G401.6 (cell line): ENCODE measurements at regions not wholly inside any gene's neighbourhood (a gene's known extent, or its start where the extent isn't known, plus 50 kb on each side); places are given as distances from the start of the nearest gene placed in this dataset.

Source experiments
- FAIRE-seq: peaks from 2 replicates; lab custom pipeline; 2012; peaks lifted over from hg19 to GRCh38; lab: Jason Lieb, UNC

DNA sequence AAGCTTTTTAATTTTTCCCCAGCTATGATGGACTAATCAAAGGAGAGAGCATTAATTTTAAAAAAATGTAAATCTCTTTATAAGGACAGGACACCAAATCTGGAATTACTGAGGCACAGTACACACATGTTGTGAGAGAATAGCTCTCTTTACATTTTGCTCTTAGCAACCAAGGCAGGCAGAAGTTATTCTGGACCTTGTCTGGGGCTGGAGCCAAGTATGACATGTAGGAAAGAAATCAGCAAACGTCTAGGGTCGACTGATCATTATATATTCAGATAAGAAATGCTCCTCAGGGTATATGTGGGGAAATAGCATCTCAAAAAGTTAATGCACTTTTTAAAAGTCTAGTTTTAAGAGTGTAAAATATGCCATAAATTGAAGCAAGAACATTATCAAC is 1330.0 kb upstream of the CELF4 start:
- no peak for FAIRE-seq

DNA sequence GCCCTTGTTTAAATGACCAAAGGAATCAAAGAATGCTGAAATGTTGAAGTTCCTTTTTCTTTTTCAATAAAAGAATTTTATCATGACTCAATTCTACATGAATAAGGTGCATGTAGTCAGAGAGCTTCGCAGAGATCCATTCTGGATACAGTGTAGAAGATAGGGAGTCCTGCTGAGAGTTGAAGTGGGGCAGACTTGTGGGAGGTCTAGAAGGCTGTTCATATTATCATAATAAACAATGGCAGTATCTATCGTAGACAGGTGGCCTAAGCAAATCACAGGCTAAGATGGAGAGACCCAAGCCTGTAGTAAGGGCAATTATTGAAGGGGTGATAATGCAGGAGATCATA is 1322.0 kb upstream of the CELF4 start:
- FAIRE-seq: no peak

DNA sequence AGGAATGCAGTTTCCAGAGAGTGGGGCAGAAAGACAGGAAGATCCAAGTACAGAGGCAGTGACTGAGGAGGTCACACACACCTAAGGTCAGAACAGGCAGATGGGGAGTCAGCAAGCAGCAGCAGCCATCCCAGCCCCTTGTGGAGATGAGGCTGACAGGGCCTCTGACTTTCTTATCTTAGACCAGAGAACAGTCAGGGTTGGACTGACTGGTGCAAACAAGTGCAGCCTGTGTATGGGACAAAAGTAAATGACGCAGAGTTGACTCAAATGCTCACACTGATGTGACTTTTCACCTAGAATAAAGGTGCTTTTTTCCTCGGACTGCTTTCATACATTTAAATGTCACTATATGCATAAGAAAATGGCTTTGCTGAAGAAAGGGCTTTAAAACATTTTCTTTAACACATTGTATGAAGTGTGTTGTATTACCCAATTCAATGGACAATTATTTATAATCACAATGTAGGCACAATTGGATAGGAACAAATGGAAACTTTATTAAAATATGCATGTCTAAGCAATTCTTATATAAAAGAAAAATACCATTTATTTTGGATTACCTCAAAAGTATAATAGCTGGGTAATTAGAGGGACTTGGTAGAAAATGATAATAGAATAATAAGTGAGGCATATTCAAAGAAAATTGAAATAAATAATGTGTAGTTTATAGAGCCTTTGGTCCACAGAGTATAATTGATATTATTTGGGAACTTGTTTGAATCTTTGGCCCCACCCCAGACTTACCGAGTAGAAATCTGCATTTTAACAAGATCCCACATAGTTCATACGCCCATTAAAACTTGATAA is 1321.5 kb upstream of the CELF4 start:
- no peak for FAIRE-seq

DNA sequence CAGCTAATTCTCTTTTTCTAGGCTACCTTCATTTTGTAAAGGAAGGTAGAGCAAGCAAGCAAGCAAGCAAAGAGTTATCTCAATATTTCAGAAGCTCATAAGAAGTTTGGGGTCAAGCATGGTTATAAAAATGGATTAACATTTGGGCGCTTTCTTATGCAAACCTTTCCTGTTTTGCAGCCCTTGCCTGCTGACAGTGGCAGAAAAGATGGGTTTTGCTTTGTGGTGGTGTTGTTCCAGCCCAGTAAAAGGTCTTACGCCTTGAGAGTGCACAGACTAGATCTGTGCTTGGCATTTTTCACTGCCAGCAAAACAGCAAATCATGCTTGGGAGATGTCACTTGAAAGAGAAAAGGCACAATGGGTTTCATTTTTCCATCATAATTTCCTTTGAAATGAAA is 1320.6 kb upstream of the CELF4 start:
- no peak for FAIRE-seq

DNA sequence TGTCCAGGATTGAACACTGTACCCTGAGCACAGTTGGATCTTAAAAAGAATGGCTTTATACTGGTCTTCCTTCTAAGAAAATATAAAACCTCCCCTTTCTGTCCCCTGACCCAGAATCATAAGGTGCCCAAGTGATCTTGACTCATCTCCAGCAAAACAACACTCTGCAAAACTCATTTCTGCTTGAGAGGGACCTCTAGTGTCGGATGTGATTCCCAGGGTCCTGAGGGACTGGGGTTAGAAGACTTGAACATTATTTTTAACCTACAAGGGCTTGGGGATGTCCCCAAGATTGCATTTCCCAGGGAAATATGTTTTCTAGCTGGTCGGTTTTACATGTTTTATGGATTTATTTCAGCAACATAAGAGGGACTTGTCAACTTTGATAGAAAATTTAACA is 1318.5 kb upstream of the CELF4 start:
- no peak for FAIRE-seq

DNA sequence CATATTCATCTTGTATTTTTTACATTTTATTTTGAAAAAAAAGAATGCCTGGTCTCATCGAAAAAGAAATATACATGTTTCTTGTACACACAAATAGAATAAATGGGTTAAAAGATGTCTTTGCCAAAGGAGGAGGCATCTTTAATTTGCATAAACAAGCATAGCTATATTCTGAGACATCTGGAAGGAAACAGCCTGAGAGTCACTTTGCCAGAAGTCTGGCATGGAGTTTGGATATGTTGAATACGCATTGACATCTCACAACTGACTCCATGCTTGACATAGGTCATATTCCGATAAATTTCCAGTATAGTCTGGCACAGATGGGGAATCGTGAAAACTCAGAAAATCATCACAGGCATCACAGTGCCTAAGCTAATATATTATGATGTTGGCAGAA is 1317.5 kb upstream of the CELF4 start:
- no peak for FAIRE-seq

DNA sequence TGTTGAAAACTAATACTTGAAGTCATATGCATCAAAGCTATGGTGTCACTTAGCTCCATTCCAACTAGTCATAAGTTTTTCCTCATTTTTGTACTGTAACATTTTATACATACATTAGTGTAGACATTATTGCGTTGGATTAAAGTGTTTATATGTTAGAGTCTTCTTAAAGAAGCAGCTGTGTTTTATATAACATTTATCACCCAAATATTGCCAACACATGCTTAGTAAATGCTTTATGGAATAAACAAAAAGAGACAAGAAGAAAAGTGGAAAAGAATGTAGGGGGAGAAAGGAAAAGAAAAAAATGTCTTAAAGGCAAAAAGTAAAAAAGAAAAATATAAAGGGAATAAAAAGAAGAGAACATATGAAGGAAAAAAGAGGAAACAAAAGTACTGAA is 1314.3 kb upstream of the CELF4 start:
- no peak for FAIRE-seq

DNA sequence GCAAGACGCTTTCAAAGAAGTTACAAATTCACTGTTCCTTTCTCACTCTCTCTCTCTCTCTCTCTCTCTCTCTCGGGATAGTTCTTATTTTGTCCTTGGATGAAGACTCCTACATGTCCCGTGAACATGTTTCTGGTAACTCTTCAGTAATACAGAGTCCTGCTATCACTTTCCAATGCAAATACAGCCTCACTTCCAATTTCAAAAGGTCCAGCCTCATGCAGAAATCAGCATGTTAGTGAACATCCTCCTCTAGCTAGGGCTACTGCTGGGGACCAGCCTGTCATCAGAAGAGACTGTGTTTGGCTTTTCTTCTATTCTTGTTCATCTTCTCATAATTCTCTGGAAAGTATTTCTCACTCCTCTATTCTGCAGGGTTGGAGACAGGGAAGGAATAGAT is 1306.7 kb upstream of the CELF4 start:
- FAIRE-seq: no peak

DNA sequence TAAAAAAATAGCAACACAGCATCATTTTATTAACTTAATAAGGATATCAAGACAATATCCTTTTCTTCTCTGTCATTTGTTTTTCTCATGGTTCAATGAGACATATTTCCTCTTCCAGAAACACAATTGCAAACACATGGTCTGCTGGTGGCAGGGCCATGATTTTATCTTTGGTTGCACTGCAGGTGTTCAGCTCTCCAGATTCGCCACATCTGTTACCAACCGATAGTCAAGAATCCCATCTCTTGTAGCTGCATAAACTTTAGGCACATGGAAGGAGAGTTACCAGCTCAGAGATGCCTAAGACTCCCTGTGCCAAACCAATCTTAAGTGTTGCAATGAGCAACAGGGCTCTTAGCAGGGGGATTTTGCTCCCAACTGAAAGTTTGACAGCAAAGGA is 1303.2 kb upstream of the CELF4 start:
- FAIRE-seq: no peak

DNA sequence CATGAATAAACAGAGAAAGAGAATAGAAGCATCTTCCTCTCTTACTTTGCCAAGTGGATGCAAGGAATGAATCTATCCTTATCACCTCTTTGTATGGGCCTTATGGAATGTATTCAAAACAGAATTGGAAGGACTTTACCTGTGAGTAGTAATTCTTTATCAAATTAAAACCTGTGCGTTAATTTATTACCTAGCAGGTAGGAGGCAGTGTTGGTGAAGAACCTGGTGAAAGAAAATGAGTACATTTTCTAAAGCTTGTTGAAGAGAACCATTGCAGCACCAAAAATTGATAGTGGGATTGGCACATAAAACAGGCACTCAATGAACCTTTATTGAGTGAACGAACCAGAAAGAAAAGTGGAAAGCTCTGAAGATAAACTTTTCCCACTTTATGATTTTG is 1302.1 kb upstream of the CELF4 start:
- FAIRE-seq: no peak

DNA sequence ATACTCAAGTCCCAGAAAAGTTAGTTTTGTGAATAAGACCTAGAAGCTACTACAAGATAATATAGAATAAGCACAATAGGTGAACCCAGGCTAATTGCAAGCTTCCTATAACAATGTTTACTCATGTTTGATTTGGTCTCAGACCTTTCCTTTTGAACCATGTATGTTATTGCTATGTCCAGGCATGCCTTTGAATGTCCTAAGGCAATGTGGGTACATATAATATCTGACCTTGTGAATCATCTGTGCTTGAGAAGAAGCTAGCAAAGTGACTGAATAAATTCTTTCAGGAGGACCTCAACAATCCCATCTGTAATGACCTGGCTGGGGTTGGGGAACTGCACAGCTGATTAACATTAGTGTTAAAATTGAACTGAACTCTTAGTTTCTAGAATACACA is 1285.9 kb upstream of the CELF4 start:
- no peak for FAIRE-seq

DNA sequence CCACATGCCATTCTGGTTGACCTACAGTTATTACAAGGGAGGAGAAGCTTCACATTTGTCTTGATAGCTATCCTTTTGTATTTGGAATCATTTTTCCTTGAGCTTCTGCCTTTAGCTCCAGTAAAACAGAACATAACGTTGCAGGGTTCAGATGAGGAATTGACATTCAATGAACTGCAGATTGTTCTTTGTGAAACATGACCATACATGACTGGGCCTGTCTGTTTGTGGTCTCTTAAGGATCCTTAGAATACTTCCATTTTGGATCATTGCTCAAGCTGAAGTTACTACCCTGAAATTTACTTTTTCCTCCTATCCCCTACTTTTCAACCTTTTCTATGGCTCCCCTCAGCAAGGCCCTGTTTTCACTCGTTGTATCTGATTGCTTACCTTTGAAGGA is 1281.7 kb upstream of the CELF4 start:
- no peak for FAIRE-seq

DNA sequence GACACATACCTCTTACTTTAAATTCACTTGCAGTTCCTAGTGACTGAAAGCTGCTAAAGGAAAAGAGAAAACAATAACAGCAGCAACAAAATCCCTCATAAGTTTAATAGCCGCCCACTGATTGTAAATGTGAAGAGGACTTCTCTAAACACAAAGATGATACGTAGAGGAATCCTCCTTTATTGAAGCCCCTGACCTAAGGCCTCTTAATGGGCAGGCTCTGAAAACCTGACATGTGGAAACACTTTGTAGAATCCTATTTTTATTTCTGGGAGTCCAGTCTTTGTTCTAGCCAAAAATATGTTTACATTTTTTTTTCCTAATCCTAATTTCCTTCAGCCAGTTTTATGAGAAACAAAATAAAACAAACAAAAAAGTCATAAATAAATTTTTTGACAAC is 1277.7 kb upstream of the CELF4 start:
- no peak for FAIRE-seq

DNA sequence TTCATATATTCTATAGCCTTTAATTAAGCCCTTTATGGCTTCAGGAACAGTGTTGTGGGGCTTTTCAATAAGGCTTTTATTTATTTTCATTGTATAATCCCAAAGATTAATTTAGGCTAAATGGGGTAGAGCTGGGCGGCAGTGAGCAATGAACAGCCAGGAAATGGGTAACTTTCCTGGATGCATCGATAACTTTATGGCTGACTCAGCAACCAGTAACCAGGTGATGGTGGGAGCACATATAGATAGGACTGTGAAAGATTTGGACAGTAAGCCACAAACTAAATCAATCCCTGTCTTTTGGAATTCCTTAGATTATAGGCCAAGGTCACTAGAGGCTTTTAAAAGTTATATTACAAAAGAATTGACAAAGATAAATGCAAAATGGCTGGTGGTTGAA is 1260.6 kb upstream of the CELF4 start:
- no peak for FAIRE-seq

DNA sequence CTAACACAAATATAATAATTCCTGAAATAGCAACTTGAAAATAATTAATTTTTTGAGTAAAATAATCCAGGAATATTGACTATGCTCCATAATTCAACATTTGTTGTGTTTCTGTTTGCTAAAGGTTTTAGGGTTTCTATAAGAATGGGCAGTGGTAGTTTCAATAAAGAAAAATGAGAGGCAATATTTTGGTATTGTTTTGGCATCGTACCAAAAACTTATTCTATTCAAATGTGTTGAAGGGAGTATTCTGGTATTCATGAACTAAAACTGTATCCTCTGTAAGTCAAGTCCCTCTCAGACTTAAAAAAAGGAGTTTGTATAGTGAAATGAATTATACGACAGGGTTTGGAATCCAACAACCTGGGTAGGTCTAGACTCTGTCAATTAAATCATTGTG is 1245.6 kb upstream of the CELF4 start:
- FAIRE-seq: no peak

DNA sequence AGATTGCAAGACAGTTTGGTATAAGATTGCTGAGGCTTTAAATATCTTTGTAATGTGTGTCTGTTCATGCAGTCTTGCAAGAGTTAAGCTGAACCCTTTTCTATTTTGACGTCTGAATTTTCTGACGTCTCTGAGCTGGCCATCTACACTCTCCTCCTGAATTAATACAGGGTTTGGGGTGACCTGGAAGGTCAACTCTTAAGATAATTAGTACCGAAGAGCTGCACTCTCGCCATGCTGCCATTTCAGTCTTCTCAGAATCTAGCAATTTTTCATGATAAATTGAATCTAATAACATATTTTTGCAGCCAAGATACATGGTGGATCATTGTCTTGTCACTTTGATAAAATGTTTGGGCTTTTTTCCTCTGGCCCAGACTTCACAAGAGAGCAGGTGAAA is 1245.2 kb upstream of the CELF4 start:
- FAIRE-seq: no peak

DNA sequence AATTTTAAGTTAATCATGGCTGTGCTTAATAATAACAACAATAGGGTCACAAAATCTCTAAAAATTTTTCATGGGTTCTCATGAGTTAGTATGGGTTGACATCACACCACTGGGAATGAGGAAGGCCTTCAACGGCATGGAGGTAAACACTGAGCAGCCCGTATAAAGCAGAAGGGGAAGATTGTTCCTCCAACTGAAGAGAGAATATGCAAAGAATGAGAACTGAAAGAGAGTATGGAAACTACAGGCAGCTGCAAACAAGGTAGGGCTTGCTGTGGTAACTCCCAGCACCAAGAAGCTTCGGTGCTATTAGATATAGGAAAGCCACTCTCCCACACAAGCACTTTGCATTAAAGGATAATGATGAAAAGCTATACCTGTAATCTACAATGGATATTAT is 1242.3 kb upstream of the CELF4 start:
- no peak for FAIRE-seq

DNA sequence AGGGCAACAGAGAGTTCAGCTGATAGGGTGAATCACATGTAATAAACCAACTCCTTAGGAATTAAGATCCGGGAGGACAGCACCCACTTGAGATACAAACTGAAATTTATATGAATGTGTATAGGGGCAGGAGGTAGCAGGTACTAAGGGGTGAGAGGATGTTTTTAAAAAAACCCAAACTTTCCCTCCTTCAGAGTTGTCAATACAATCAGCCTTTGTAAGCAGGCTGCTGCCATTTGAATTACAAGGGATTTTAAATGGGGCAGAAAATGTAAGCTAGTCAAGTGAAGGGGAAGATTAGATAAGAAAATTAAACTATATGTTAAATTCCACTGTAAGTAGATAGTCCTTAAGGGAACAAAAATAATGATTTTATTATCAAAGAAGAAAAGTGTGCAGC is 1239.7 kb upstream of the CELF4 start:
- no peak for FAIRE-seq

DNA sequence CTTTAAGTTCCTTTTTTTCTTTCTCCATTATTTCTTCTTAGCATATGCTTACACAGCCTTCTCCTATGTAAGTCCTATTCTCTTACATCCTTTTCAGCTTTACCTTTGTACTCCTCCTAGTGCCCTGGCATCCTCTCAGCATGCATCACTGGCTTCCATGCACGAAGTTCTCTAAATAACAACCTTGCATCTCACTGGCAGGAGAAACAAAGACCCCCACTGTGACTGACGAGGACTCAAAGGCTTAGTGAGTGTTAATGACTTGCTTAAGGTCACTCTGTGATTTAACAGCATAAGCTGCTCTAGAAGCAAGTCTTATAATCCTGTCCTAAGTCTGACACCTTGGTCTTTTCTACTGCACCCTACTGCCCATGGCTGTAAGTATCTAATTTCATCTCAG is 1236.0 kb upstream of the CELF4 start:
- FAIRE-seq: no peak

DNA sequence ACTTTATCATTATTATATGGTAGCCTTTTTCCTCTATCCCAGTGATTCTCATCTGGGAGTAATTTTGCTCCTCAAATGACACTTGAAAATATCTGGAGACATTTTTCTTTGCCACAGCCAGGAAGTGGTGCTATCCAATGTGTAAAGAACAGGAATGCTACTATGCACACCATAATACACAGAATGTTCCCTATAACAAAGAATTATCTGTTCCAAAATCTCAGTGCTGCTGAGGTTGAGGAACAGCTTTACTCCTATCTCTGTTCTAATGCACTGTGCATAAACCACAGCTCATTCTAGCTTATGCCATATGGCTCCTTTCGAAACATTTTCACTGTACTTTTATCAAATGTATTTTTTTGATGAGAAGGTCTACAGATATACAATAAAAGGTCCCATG is 1231.2 kb upstream of the CELF4 start:
- FAIRE-seq: no peak

DNA sequence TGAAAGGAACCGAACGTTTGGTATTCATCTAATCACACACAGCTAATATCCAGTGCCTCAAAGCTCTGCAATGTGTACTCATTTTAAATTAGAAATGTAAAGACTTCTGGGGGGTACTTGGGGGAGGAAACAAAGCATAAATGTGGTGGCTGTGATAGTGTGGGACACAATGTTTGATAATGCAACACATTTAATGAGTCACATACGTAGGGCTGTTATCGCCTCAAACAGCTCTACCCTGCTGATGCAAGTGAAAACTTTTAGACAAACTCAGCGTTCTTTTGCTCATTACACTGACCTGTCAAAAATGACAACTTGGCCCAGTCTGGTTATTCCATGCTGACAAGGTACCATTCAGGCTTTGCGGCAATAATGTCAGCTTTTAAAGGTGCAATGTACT is 1227.1 kb upstream of the CELF4 start:
- FAIRE-seq: no peak

DNA sequence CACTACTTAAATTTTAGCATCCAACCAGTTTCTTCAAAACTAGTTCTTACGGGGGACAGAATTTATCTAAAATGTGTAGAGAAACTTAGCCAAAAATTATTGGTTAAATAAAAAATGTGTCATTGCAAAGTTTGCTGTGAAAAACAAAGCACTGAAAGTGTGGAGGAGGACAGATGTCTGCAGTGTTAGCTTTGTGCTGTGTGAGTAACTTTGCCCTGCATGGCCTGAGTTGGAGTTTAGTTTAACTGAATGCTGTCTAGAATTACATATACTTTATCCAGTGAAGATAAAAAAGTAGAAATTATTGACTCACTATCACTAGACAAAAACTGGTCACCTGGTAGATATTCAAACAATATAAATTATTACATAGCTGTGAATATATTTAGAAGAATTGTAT is 1225.2 kb upstream of the CELF4 start:
- no peak for FAIRE-seq

DNA sequence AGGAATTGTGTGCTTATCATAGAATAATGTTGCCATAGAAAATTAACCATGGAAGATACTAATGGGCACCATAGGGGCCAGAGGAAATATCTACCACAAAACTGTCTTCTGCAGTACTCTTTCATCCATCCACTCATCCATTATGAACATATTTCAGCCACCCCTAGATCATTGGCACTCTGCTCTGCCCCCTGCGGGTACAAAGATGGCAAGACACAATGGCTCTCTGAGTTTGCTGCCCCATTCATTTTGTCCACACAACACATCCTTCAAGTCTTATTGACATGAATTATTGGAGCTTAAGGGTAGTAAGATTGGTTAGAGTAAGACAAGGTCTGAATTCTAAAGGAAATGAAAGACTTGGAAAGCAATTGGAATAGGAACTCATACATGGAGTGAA is 1224.7 kb upstream of the CELF4 start:
- FAIRE-seq: no peak

DNA sequence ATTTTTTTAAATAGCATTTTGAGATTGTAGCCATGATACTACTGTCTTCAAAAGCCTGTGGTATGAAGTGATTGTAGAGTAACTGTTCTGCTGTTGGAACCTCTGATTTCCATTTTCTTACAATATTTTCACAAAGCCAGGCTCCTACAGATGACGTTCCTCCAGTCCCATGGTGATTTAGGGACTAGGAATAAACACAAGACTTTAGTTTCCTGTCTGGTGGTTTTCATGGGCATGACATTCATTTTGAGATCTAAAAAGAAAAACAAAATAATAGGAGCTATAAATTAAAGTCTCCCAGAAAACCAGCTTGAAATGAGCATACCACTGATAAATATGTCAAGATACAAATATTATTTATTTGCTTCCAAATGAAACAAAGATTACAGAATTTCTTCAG is 1223.5 kb upstream of the CELF4 start:
- FAIRE-seq: no peak

DNA sequence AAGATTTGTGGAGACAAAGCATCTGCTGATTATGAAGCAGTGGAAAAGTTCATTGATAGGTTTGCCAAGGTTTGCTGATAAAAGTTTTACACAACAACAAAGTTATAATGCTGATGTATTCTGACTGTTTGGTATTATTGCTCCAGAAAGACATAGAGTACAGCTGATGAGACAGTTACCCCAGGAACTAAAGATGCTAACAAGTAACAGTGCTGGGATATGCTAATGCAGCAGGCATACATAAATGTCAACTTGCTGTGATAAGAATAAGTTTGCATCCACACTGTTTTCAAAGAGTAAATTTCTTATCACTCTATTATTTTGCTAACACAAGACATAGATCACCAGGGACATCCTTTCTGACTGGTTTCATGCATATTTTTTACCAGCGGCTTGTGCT is 1221.3 kb upstream of the CELF4 start:
- FAIRE-seq: no peak
